ENCODE measurements at regions not wholly inside any gene's neighbourhood (a gene's known extent, or its start where the extent isn't known, plus 50 kb on each side); places are given as distances from the start of the nearest gene placed in this dataset.

- Histone ChIP-seq H3K4me1 (ENCODE audit: control insufficient read depth in 1 of 2, insufficient read depth in 2 of 2, low read length in 2 of 2) (no peaks in the 10 kb centered on the region), H3K27me3 (ENCODE audit: insufficient read depth, low read length) (peaks cover 14% of the 10 kb centered on the region), H3K36me3 (ENCODE audit: control insufficient read depth in 1 of 2, insufficient read depth in 2 of 2, low read length in 2 of 2) (no peaks in the 10 kb centered on the region), H3K4me2 (ENCODE audit: low read length) (no peak overlapping the region), H3K79me2 (ENCODE audit: insufficient read depth, low read length) (no peaks in the 10 kb centered on the region), H4K20me1 (ENCODE audit: insufficient read depth) (no peaks in the 10 kb centered on the region), H2AFZ (ENCODE audit: low read depth, low read length, poor library complexity, severe bottlenecking) (no peak overlapping the region), H3K27ac (ENCODE audit: low read depth, low read length) (no peak overlapping the region), H3K9ac (ENCODE audit: low read length) (no peak overlapping the region), H3K9me3 (ENCODE audit: control insufficient read depth in 1 of 2, insufficient read depth in 1 of 2, low read depth in 1 of 2, low read length in 2 of 2) (no peaks in the 10 kb centered on the region), H3K9me2 (ENCODE audit: insufficient read depth) (no peaks in the 10 kb centered on the region), H3K4me3 (replicated peaks in 1 of 2; ENCODE audit: low read depth in 1 of 2, low read length in 2 of 2) (no peak overlapping the region)
- no peak for ATAC-seq
- intact Hi-C loops (cut with micrococcal nuclease), result no loop called here
- RAD21 ChIA-PET (ENCODE audit: low non-redundant PET in 1 of 2, low total read pairs in 2 of 2, uncharacterized antibody in 2 of 2, unreplicated experiment in 2 of 2), result no interaction called here
- no peak for TF ChIP-seq REST (IDR thresholded peaks at IDR 0.05; ENCODE audit: low read depth)
- no peak for TF ChIP-seq POLR2A (IDR thresholded peaks at IDR 0.05; ENCODE audit: borderline replicate concordance, extremely low read depth, insufficient read depth, insufficient read length)
- POLR2A ChIA-PET, result no interaction called here
- BruUV-seq (replicated peaks), result no TSS peak
- DNase-seq (ENCODE audit: low read depth, low spot score), result no peak
- CTCF ChIA-PET, result no interaction called here
These were observed 55.6 kb upstream of the JDP2 start for GRCh38 chr14:75372260-75372659.

GRCh38 chr14:75373133-75373532 is 54.7 kb upstream of the JDP2 start:
- H3K27me3 ChIP-seq (ENCODE audit: insufficient read depth, low read length), result peaks cover 14% of the 10 kb centered on the region
- ChIA-PET CTCF (no interaction called here), RAD21 (ENCODE audit: low non-redundant PET in 1 of 2, low total read pairs in 2 of 2, uncharacterized antibody in 2 of 2, unreplicated experiment in 2 of 2) (no interaction called here), POLR2A (no interaction called here)
- no TSS peak for BruUV-seq (replicated peaks)
- H3K9me3 ChIP-seq (ENCODE audit: control insufficient read depth in 1 of 2, insufficient read depth in 1 of 2, low read depth in 1 of 2, low read length in 2 of 2), result no peaks in the 10 kb centered on the region
- ATAC-seq (no peak), DNase-seq (ENCODE audit: low read depth, low spot score) (no peak)
- H3K9me2 ChIP-seq (ENCODE audit: insufficient read depth), result no peaks in the 10 kb centered on the region
- H3K4me2 ChIP-seq (ENCODE audit: low read length), result no peak overlapping the region
- H3K79me2 ChIP-seq (ENCODE audit: insufficient read depth, low read length), result no peaks in the 10 kb centered on the region
- H3K36me3 ChIP-seq (ENCODE audit: control insufficient read depth in 1 of 2, insufficient read depth in 2 of 2, low read length in 2 of 2), result no peaks in the 10 kb centered on the region
- H3K4me1 ChIP-seq (ENCODE audit: control insufficient read depth in 1 of 2, insufficient read depth in 2 of 2, low read length in 2 of 2), result no peaks in the 10 kb centered on the region
- H3K27ac ChIP-seq (ENCODE audit: low read depth, low read length), result no peak overlapping the region
- H3K4me3 ChIP-seq (replicated peaks in 1 of 2; ENCODE audit: low read depth in 1 of 2, low read length in 2 of 2), result no peak overlapping the region
- intact Hi-C loops (cut with micrococcal nuclease), result no loop called here
- H3K9ac ChIP-seq (ENCODE audit: low read length), result no peak overlapping the region
- no peaks in the 10 kb centered on the region for H4K20me1 ChIP-seq (ENCODE audit: insufficient read depth)
- H2AFZ ChIP-seq (ENCODE audit: low read depth, low read length, poor library complexity, severe bottlenecking), result no peak overlapping the region
- TF ChIP-seq ZBTB33 (IDR thresholded peaks at IDR 0.05; ENCODE audit: extremely low read depth, insufficient replicate concordance, low read length), result no peak
- no peak for TF ChIP-seq SIN3A (IDR thresholded peaks at IDR 0.05; ENCODE audit: low read depth)
- no peak for TF ChIP-seq FOSL1 (IDR thresholded peaks at IDR 0.05; ENCODE audit: low read depth)
- no peak for TF ChIP-seq CBX3 (IDR thresholded peaks at IDR 0.05; ENCODE audit: low read depth)
- no peak for TF ChIP-seq CEBPB (IDR thresholded peaks at IDR 0.05; ENCODE audit: low read depth)
- no peak for TF ChIP-seq TCF7L2 (IDR thresholded peaks at IDR 0.05; ENCODE audit: borderline replicate concordance, extremely low read depth, insufficient read depth, insufficient read length)
- TF ChIP-seq REST (IDR thresholded peaks at IDR 0.05; ENCODE audit: low read depth), result no peak

All from HCT116 (cell line).